Loucy (cell line): ENCODE measurements at regions not wholly inside any gene's neighbourhood (a gene's known extent, or its start where the extent isn't known, plus 50 kb on each side); places are given as distances from the start of the nearest gene placed in this dataset.

Experiments
- H2AFZ ChIP-seq: fragments of 200-600 bp; sonication (generic); 2 replicates; pipeline ENCODE4 v1.6.0; 2016; ENCODE audit warnings: antibody characterized with exemption, mild to moderate bottlenecking, low read length, moderate library complexity
- H3F3A ChIP-seq: fragments of 200-600 bp; 2 replicates; pipeline ENCODE4 v1.6.0; 2016; ENCODE audit warnings: antibody characterized with exemption, low read depth, mild to moderate bottlenecking
- H3K27me3 ChIP-seq: fragments of 200-600 bp; sonication (generic); 2 replicates; pipeline ENCODE4 v1.6.1; 2014; ENCODE audit warnings: low read length, mild to moderate bottlenecking; ENCODE audit not compliant: insufficient read depth, poor library complexity, severe bottlenecking
- H3K36me3 ChIP-seq: fragments of 200-600 bp; sonication (generic); 2 replicates; pipeline ENCODE4 v1.6.1; 2016; ENCODE audit warnings: low read length; ENCODE audit not compliant: insufficient read depth
- H3K4me1 ChIP-seq: fragments of 200-600 bp; sonication (generic); 2 replicates; pipeline ENCODE4 v1.5.1; 2014; ENCODE audit warnings: low read length, mild to moderate bottlenecking; ENCODE audit not compliant: insufficient read depth, poor library complexity, severe bottlenecking
- H3K4me2 ChIP-seq: fragments of 200-600 bp; sonication (generic); 2 replicates; pipeline ENCODE4 v1.6.0; 2014; ENCODE audit warnings: antibody characterized with exemption, low read length, low read depth, mild to moderate bottlenecking; ENCODE audit not compliant: poor library complexity, severe bottlenecking
- H3K4me3 ChIP-seq: fragments of 200-600 bp; sonication (generic); 2 replicates; pipeline ENCODE4 v1.5.1; 2014; ENCODE audit warnings: low read length, mild to moderate bottlenecking, mixed read lengths; ENCODE audit not compliant: poor library complexity, severe bottlenecking
- H3K79me2 ChIP-seq: fragments of 200-600 bp; sonication (generic); 2 replicates; pipeline ENCODE4 v1.6.1; 2014; ENCODE audit warnings: low read length; ENCODE audit not compliant: insufficient read depth
- H3K9ac ChIP-seq: fragments of 200-600 bp; sonication (generic); 2 replicates; pipeline ENCODE4 v1.6.0; 2014; ENCODE audit warnings: mild to moderate bottlenecking, low read depth, low read length, moderate library complexity; ENCODE audit not compliant: poor library complexity, severe bottlenecking
- H3K9me2 ChIP-seq: fragments of 200-600 bp; sonication (generic); replicated peaks from 2 replicates; pipeline ENCODE4 v1.6.1; 2016; ENCODE audit warnings: low read depth, low read length, mixed read lengths
- H3K9me3 ChIP-seq: fragments of 200-600 bp; sonication (generic); 2 replicates; pipeline ENCODE4 v1.6.1; 2014; ENCODE audit warnings: mild to moderate bottlenecking, antibody characterized with exemption, low read length, low read depth; ENCODE audit not compliant: insufficient read depth
- H4K20me1 ChIP-seq: fragments of 200-600 bp; sonication (generic); 2 replicates; pipeline ENCODE4 v1.6.0; 2014; ENCODE audit warnings: antibody characterized with exemption, low read length, mild to moderate bottlenecking; ENCODE audit not compliant: insufficient read depth, poor library complexity, severe bottlenecking
- EZH2phosphoT487 ChIP-seq: fragments of 200-600 bp; IDR thresholded peaks from 2 replicates; pipeline ENCODE4 v1.6.1; 2018; ENCODE audit warnings: antibody characterized with exemption, mild to moderate bottlenecking, moderate library complexity, borderline replicate concordance
- TF ChIP-seq, protein P1 (sequence below): fragments of 200-600 bp; sonication (generic); conservative IDR thresholded peaks from 2 replicates; pipeline ENCODE4 v1.5.1; 2014; ENCODE audit warnings: mild to moderate bottlenecking, antibody characterized with exemption, low read length

DNA sequence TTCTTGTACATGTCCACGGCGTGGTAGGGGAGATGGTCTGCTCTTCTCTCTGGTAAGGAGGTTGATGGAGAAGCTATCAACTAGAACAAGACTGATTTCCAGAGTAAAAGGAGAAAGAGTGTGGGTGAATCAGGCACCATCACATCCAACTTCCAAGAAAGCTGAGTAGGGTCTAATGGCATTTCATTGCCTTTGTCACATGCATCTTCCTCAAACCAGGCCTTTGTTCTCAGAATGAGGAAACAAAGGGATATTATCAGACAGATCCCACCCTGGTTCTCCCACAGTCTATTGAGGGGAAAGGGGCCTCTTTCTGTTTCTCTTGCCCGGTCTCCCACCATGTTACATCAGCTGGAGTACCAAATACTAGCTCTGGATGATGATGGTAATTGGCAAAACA lies 160.2 kb upstream of the RBPJ start:
- no peak overlapping the region for H2AFZ ChIP-seq
- H3K4me3 ChIP-seq: no peak overlapping the region
- no peaks in the 10 kb centered on the region for H4K20me1 ChIP-seq
- H3K4me1 ChIP-seq: no peaks in the 10 kb centered on the region
- H3K79me2 ChIP-seq: no peaks in the 10 kb centered on the region
- no peaks in the 10 kb centered on the region for H3F3A ChIP-seq
- no peaks in the 10 kb centered on the region for H3K27me3 ChIP-seq
- H3K9me2 ChIP-seq: no peaks in the 10 kb centered on the region
- no peak overlapping the region for H3K9ac ChIP-seq
- TF ChIP-seq EZH2phosphoT487: no peak
- TF ChIP-seq, protein P1, sequence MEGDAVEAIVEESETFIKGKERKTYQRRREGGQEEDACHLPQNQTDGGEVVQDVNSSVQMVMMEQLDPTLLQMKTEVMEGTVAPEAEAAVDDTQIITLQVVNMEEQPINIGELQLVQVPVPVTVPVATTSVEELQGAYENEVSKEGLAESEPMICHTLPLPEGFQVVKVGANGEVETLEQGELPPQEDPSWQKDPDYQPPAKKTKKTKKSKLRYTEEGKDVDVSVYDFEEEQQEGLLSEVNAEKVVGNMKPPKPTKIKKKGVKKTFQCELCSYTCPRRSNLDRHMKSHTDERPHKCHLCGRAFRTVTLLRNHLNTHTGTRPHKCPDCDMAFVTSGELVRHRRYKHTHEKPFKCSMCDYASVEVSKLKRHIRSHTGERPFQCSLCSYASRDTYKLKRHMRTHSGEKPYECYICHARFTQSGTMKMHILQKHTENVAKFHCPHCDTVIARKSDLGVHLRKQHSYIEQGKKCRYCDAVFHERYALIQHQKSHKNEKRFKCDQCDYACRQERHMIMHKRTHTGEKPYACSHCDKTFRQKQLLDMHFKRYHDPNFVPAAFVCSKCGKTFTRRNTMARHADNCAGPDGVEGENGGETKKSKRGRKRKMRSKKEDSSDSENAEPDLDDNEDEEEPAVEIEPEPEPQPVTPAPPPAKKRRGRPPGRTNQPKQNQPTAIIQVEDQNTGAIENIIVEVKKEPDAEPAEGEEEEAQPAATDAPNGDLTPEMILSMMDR: no peak
- no peak overlapping the region for H3K4me2 ChIP-seq
- H3K36me3 ChIP-seq: no peaks in the 10 kb centered on the region
- no peaks in the 10 kb centered on the region for H3K9me3 ChIP-seq

DNA sequence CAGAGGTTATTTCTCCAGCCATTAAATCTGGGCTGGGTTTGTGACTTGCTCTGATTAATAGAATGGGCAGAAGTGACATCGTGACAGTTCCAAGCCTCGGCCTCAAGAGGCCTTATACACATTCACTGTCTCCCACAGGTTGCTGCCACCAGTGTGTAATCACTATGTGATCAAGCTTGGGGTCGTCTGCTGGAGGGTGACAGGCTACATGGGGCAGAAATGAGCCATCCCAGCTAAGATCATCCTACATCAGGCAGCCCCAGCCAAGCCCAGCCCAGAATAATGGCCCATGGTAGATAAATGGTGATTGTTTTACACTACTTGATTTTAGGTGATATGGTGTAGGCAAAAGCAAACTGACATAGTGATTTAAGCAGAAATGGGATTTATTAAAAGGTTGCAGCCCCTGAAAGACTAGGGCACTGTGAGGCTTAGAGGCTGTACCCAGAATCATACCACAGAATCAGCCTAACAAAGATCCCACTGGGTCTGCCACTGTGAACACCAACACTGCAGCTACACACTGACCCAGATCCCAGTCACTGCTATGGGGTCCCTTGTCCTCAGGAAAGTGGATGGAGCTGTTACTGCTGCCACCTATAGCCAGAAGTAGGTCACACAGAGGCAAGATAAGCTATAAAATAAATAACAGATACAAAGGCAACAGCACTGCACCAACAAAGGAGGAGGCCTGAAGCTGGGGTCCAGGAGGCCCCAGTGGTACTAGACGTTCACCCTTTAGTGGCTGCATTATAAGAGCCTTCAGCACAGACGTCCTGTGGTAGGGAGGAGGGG lies 159.6 kb upstream of the RBPJ start:
- Histone ChIP-seq H4K20me1 (no peaks in the 10 kb centered on the region), H3K27me3 (no peaks in the 10 kb centered on the region), H3K9me2 (no peaks in the 10 kb centered on the region), H3K4me3 (no peak overlapping the region), H3K36me3 (no peaks in the 10 kb centered on the region), H3K79me2 (no peaks in the 10 kb centered on the region), H3K9ac (no peak overlapping the region), H3K4me1 (no peaks in the 10 kb centered on the region), H3K9me3 (no peaks in the 10 kb centered on the region), H2AFZ (no peak overlapping the region), H3K4me2 (no peak overlapping the region), H3F3A (no peaks in the 10 kb centered on the region)
- no peak for TF ChIP-seq EZH2phosphoT487
- TF ChIP-seq, protein P1: peak; percentile 48

DNA sequence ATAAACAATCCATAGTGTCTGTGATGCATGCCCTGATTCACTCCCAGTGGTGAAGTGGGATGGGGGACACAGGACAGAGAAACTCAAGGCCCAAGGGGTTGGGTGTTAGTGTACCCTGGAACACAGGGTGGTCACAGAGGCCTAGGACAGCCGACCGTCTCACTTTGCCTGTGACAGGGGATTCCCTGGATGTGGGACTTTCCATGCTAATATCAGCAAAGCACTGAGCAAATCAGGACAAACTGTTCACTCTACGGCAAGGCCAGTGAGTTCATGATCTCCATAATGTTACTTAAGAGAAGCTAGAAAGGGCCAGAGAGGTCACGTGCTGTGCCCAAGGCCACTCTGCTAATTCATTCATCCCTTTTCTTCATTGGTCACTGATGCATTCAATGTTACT lies 158.7 kb upstream of the RBPJ start:
- Histone ChIP-seq H4K20me1 (no peaks in the 10 kb centered on the region), H3F3A (no peaks in the 10 kb centered on the region), H3K4me1 (no peaks in the 10 kb centered on the region), H3K9ac (no peak overlapping the region), H3K27me3 (no peaks in the 10 kb centered on the region), H3K4me2 (no peak overlapping the region), H3K36me3 (no peaks in the 10 kb centered on the region), H3K9me3 (no peaks in the 10 kb centered on the region), H3K4me3 (no peak overlapping the region), H2AFZ (no peak overlapping the region), H3K79me2 (no peaks in the 10 kb centered on the region), H3K9me2 (no peaks in the 10 kb centered on the region)
- TF ChIP-seq, protein P1: no peak
